ENCODE measurements at regions not wholly inside any gene's neighbourhood (a gene's known extent, or its start where the extent isn't known, plus 50 kb on each side); places are given as distances from the start of the nearest gene placed in this dataset.

- no peak for TF ChIP-seq CTCF (IDR thresholded peaks at IDR 0.05)
These were observed 430.9 kb downstream of the CHSY3 start for GRCh38 chr5:130335117-130335516.

- TF ChIP-seq CTCF (IDR thresholded peaks at IDR 0.05): no peak
These were observed 428.8 kb downstream of the CHSY3 start for GRCh38 chr5:130333089-130333488.

GRCh38 chr5:130331332-130331731 is 427.1 kb downstream of the CHSY3 start:
- no peak for TF ChIP-seq CTCF (IDR thresholded peaks at IDR 0.05)

- TF ChIP-seq CTCF (IDR thresholded peaks at IDR 0.05): no peak
These were observed 420.8 kb downstream of the CHSY3 start for GRCh38 chr5:130324953-130325671.

GRCh38 chr5:130323804-130324454 is 419.7 kb downstream of the CHSY3 start:
- TF ChIP-seq CTCF (IDR thresholded peaks at IDR 0.05): no peak

- TF ChIP-seq CTCF (IDR thresholded peaks at IDR 0.05): no peak
These were observed 417.7 kb downstream of the CHSY3 start for GRCh38 chr5:130321931-130322330.

- TF ChIP-seq CTCF (IDR thresholded peaks at IDR 0.05): no peak
These were observed 412.9 kb downstream of the CHSY3 start for GRCh38 chr5:130316971-130317680.

All from LNCAP (cell line).